NCI-H2029 (cell line): ENCODE measurements at regions not wholly inside any gene's neighbourhood (a gene's known extent, or its start where the extent isn't known, plus 50 kb on each side); places are given as distances from the start of the nearest gene placed in this dataset.
A peak's percentile ranks its signal among the peaks of the same experiment; 100 is the strongest.

ENCODE experiments used
- DNase-seq: peaks from one replicate; lab custom pipeline; 2025; lab: John Stamatoyannopoulos, UW

GRCh38 chr4:59881632-59882031, 1318.5 kb upstream of the ADGRL3 start:
- DNase-seq, result no peak

- no peak for DNase-seq
Measured at GRCh38 chr4:59904331-59904730, 1295.8 kb upstream of the ADGRL3 start.

GRCh38 chr4:59920416-59920815, 1279.7 kb upstream of the ADGRL3 start:
- DNase-seq, result no peak

GRCh38 chr4:59925290-59925689, 1274.8 kb upstream of the ADGRL3 start:
- no peak for DNase-seq

GRCh38 chr4:59936566-59936965, 1263.6 kb upstream of the ADGRL3 start:
- peak; percentile 3 for DNase-seq

GRCh38 chr4:59938166-59938565, 1262.0 kb upstream of the ADGRL3 start:
- no peak for DNase-seq

- DNase-seq, result no peak
Measured at GRCh38 chr4:59945277-59945676, 1254.8 kb upstream of the ADGRL3 start.

GRCh38 chr4:59945716-59946115, 1254.4 kb upstream of the ADGRL3 start:
- no peak for DNase-seq

- DNase-seq, result peak; percentile 1
Measured at GRCh38 chr4:59956366-59956765, 1243.8 kb upstream of the ADGRL3 start.

- DNase-seq, result no peak
Measured at GRCh38 chr4:59960143-59960542, 1240.0 kb upstream of the ADGRL3 start.

GRCh38 chr4:59966758-59967157, 1233.4 kb upstream of the ADGRL3 start:
- DNase-seq, result no peak

GRCh38 chr4:59968796-59969195, 1231.3 kb upstream of the ADGRL3 start:
- DNase-seq, result no peak

GRCh38 chr4:59969909-59970308, 1230.2 kb upstream of the ADGRL3 start:
- no peak for DNase-seq

GRCh38 chr4:59971952-59972351, 1228.2 kb upstream of the ADGRL3 start:
- no peak for DNase-seq

- no peak for DNase-seq
Measured at GRCh38 chr4:59973492-59973891, 1226.6 kb upstream of the ADGRL3 start.

- no peak for DNase-seq
Measured at GRCh38 chr4:59979061-59979460, 1221.1 kb upstream of the ADGRL3 start.

- no peak for DNase-seq
Measured at GRCh38 chr4:59983852-59984251, 1216.3 kb upstream of the ADGRL3 start.

GRCh38 chr4:59987289-59987688, 1212.8 kb upstream of the ADGRL3 start:
- no peak for DNase-seq

GRCh38 chr4:59994118-59994517, 1206.0 kb upstream of the ADGRL3 start:
- DNase-seq, result no peak

- no peak for DNase-seq
Measured at GRCh38 chr4:60002603-60003337, 1197.4 kb upstream of the ADGRL3 start.

GRCh38 chr4:60013464-60014184, 1186.5 kb upstream of the ADGRL3 start:
- DNase-seq, result no peak

GRCh38 chr4:60016971-60017370, 1183.2 kb upstream of the ADGRL3 start:
- DNase-seq, result no peak

- no peak for DNase-seq
Measured at GRCh38 chr4:60019180-60019579, 1180.9 kb upstream of the ADGRL3 start.

GRCh38 chr4:60019946-60020345, 1180.2 kb upstream of the ADGRL3 start:
- no peak for DNase-seq
